ENCODE measurements at regions not wholly inside any gene's neighbourhood (a gene's known extent, or its start where the extent isn't known, plus 50 kb on each side); places are given as distances from the start of the nearest gene placed in this dataset.

- no peak for TF ChIP-seq CTCF (IDR thresholded peaks at IDR 0.05; ENCODE audit: insufficient read depth, low read length, severe bottlenecking)
- H3K4me3 ChIP-seq (ENCODE audit: low read depth, low read length): no peak overlapping the region
- no peak for FAIRE-seq
- H3K36me3 ChIP-seq (ENCODE audit: control insufficient read depth, insufficient read depth, low read length): no peaks in the 10 kb centered on the region
- DNase-seq (ENCODE audit: low read depth): no peak
- H3K27me3 ChIP-seq (ENCODE audit: control insufficient read depth, insufficient read depth, low read length): no peaks in the 10 kb centered on the region
Observed at GRCh38 chr3:73908218-73908617, 283.5 kb upstream of the PDZRN3 start.

- Histone ChIP-seq H3K36me3 (ENCODE audit: control insufficient read depth, insufficient read depth, low read length) (no peaks in the 10 kb centered on the region), H3K4me3 (ENCODE audit: low read depth, low read length) (no peak overlapping the region), H3K27me3 (ENCODE audit: control insufficient read depth, insufficient read depth, low read length) (no peaks in the 10 kb centered on the region)
- FAIRE-seq (no peak), DNase-seq (ENCODE audit: low read depth) (no peak)
- no peak for TF ChIP-seq CTCF (IDR thresholded peaks at IDR 0.05; ENCODE audit: insufficient read depth, low read length, severe bottlenecking)
Observed at GRCh38 chr3:73901686-73902085, 276.9 kb upstream of the PDZRN3 start.

- FAIRE-seq (no peak), DNase-seq (ENCODE audit: low read depth) (no peak)
- H3K4me3 ChIP-seq (ENCODE audit: low read depth, low read length): no peak overlapping the region
- H3K36me3 ChIP-seq (ENCODE audit: control insufficient read depth, insufficient read depth, low read length): no peaks in the 10 kb centered on the region
- no peak for TF ChIP-seq CTCF (IDR thresholded peaks at IDR 0.05; ENCODE audit: insufficient read depth, low read length, severe bottlenecking)
- H3K27me3 ChIP-seq (ENCODE audit: control insufficient read depth, insufficient read depth, low read length): no peaks in the 10 kb centered on the region
Observed at GRCh38 chr3:73894474-73895213, 269.9 kb upstream of the PDZRN3 start.

GRCh38 chr3:73893089-73893488 is 268.3 kb upstream of the PDZRN3 start:
- DNase-seq (ENCODE audit: low read depth) (no peak), FAIRE-seq (no peak)
- no peaks in the 10 kb centered on the region for H3K27me3 ChIP-seq (ENCODE audit: control insufficient read depth, insufficient read depth, low read length)
- no peak overlapping the region for H3K4me3 ChIP-seq (ENCODE audit: low read depth, low read length)
- H3K36me3 ChIP-seq (ENCODE audit: control insufficient read depth, insufficient read depth, low read length): no peaks in the 10 kb centered on the region
- TF ChIP-seq CTCF (IDR thresholded peaks at IDR 0.05; ENCODE audit: insufficient read depth, low read length, severe bottlenecking): no peak

- DNase-seq (ENCODE audit: low read depth): no peak
- no peak for TF ChIP-seq CTCF (IDR thresholded peaks at IDR 0.05; ENCODE audit: insufficient read depth, low read length, severe bottlenecking)
- no peaks in the 10 kb centered on the region for H3K27me3 ChIP-seq (ENCODE audit: control insufficient read depth, insufficient read depth, low read length)
- no peak for FAIRE-seq
- no peaks in the 10 kb centered on the region for H3K36me3 ChIP-seq (ENCODE audit: control insufficient read depth, insufficient read depth, low read length)
- H3K4me3 ChIP-seq (ENCODE audit: low read depth, low read length): no peak overlapping the region
Observed at GRCh38 chr3:73885862-73886261, 261.1 kb upstream of the PDZRN3 start.

- DNase-seq (ENCODE audit: low read depth) (no peak), FAIRE-seq (no peak)
- Histone ChIP-seq H3K27me3 (ENCODE audit: control insufficient read depth, insufficient read depth, low read length) (no peaks in the 10 kb centered on the region), H3K36me3 (ENCODE audit: control insufficient read depth, insufficient read depth, low read length) (no peaks in the 10 kb centered on the region), H3K4me3 (ENCODE audit: low read depth, low read length) (no peak overlapping the region)
- TF ChIP-seq CTCF (IDR thresholded peaks at IDR 0.05; ENCODE audit: insufficient read depth, low read length, severe bottlenecking): no peak
Observed at GRCh38 chr3:73884361-73884760, 259.6 kb upstream of the PDZRN3 start.
